PC-9 (cell line): ENCODE measurements at regions not wholly inside any gene's neighbourhood (a gene's known extent, or its start where the extent isn't known, plus 50 kb on each side); places are given as distances from the start of the nearest gene placed in this dataset.

ENCODE experiments used
- EZH2 ChIP-seq: fragments of 200-600 bp; sonication (generic); IDR thresholded peaks from 2 replicates; pipeline ENCODE4 v1.8.0; 2017; ENCODE audit warnings: antibody characterized with exemption, low read depth
- TF ChIP-seq, protein P1 (sequence below): fragments of 200-600 bp; sonication (generic); conservative IDR thresholded peaks from 2 replicates; pipeline ENCODE4 v1.6.1; 2017; ENCODE audit warnings: mixed run types, antibody characterized with exemption, mild to moderate bottlenecking, moderate library complexity

DNA sequence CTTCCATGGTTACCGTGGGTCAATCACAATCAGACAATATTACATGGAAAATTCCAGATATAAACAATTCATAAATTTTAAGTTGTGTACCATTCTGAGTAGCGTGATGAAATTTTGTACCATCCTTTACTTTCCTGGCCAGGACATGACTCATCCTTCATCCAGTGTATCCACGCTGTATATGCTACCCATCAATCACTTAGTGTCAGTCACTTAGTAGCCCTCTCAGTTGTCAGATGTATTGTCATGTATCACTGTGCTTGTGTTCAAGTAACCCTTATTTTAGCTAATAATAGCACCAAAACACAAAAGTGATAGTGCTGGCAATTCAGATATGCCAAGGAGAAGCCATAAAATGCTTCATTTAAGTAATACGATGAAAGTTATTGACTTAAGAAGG is 282.6 kb downstream of the CPS1 start:
- TF ChIP-seq EZH2, result no peak
- TF ChIP-seq, protein P1, sequence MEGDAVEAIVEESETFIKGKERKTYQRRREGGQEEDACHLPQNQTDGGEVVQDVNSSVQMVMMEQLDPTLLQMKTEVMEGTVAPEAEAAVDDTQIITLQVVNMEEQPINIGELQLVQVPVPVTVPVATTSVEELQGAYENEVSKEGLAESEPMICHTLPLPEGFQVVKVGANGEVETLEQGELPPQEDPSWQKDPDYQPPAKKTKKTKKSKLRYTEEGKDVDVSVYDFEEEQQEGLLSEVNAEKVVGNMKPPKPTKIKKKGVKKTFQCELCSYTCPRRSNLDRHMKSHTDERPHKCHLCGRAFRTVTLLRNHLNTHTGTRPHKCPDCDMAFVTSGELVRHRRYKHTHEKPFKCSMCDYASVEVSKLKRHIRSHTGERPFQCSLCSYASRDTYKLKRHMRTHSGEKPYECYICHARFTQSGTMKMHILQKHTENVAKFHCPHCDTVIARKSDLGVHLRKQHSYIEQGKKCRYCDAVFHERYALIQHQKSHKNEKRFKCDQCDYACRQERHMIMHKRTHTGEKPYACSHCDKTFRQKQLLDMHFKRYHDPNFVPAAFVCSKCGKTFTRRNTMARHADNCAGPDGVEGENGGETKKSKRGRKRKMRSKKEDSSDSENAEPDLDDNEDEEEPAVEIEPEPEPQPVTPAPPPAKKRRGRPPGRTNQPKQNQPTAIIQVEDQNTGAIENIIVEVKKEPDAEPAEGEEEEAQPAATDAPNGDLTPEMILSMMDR, result no peak
